Lower lobe of right lung (tissue), 2 donors: ENCODE measurements at regions not wholly inside any gene's neighbourhood (a gene's known extent, or its start where the extent isn't known, plus 50 kb on each side); places are given as distances from the start of the nearest gene placed in this dataset.
A peak's percentile ranks its signal among the peaks of the same experiment; 100 is the strongest.

ENCODE experiments used
- ATAC-seq, 2 donors: fragments of 200-7000 bp; cut with Tn5 transposase; one replicate each; pipeline ENCODE4 v1.9.1; 2020 to 2022; ENCODE audit warnings: mild to moderate bottlenecking in 2 of 2, moderate library complexity in 2 of 2
- DNase-seq: peaks from one replicate; pipeline ENCODE4 v3.0.0-alpha.2; 2020
- H3K27ac ChIP-seq: fragments of 200-600 bp; one replicate; pipeline ENCODE4 v1.8.0; 2022
- H3K27me3 ChIP-seq: fragments of 200-600 bp; one replicate; pipeline ENCODE4 v1.8.0; 2022; ENCODE audit warnings: low read depth
- H3K36me3 ChIP-seq: fragments of 200-600 bp; one replicate; pipeline ENCODE4 v1.8.0; 2022; ENCODE audit warnings: mild to moderate bottlenecking
- H3K4me1 ChIP-seq: fragments of 200-600 bp; one replicate; pipeline ENCODE4 v1.8.0; 2022
- H3K4me3 ChIP-seq: fragments of 200-600 bp; one replicate; pipeline ENCODE4 v1.8.0; 2022; ENCODE audit warnings: mild to moderate bottlenecking
- H3K9me3 ChIP-seq: fragments of 200-600 bp; one replicate; pipeline ENCODE4 v1.8.0; 2022
- CTCF ChIP-seq: fragments of 200-600 bp; IDR thresholded peaks from one replicate; pipeline ENCODE4 v1.8.0; 2022; ENCODE audit warnings: antibody characterized with exemption, mild to moderate bottlenecking
- intact Hi-C: fragments of 100-400 bp; cut with DNase I; formaldehyde crosslinking; loops from one replicate; pipeline ENCODE4 v1.11.0; 2022
- donor health status: DM: no; HTN: yes; CAD: no; lungs with severe emphysema.

GRCh38 chr13:50140581-50141374 lies 125.5 kb downstream of the KCNRG start:
- peak overlapping the region; percentile 44 for H3K27ac ChIP-seq
- ATAC-seq (peak in 1 of 2 donors; percentile 43), DNase-seq (no peak)
- no peaks in the 10 kb centered on the region for H3K27me3 ChIP-seq
- H3K36me3 ChIP-seq, result no peaks in the 10 kb centered on the region
- no peak for TF ChIP-seq CTCF
- peaks cover 6% of the 10 kb centered on the region for H3K4me1 ChIP-seq
- peak overlapping the region; percentile 0 for H3K4me3 ChIP-seq
- intact Hi-C loops, result no loop called here
- H3K9me3 ChIP-seq, result no peaks in the 10 kb centered on the region

- peaks cover 6% of the 10 kb centered on the region for H3K4me1 ChIP-seq
- peak; percentile 68 to 74 for ATAC-seq
- H3K36me3 ChIP-seq, result no peaks in the 10 kb centered on the region
- peak overlapping the region; percentile 44 for H3K27ac ChIP-seq
- no peaks in the 10 kb centered on the region for H3K9me3 ChIP-seq
- intact Hi-C loops, result no loop called here
- TF ChIP-seq CTCF, result no peak
- H3K27me3 ChIP-seq, result no peaks in the 10 kb centered on the region
- DNase-seq, result no peak
- no peak overlapping the region for H3K4me3 ChIP-seq
Observed at GRCh38 chr13:50141375-50141975, 126.2 kb downstream of the KCNRG start.

- H3K36me3 ChIP-seq, result no peaks in the 10 kb centered on the region
- peaks cover 6% of the 10 kb centered on the region for H3K4me1 ChIP-seq
- no peak overlapping the region for H3K27ac ChIP-seq
- no peak for TF ChIP-seq CTCF
- ATAC-seq (no peak), DNase-seq (no peak)
- H3K9me3 ChIP-seq, result no peaks in the 10 kb centered on the region
- no peaks in the 10 kb centered on the region for H3K27me3 ChIP-seq
- intact Hi-C loops, result no loop called here
- no peak overlapping the region for H3K4me3 ChIP-seq
Observed at GRCh38 chr13:50144246-50145160, 129.3 kb downstream of the KCNRG start.

GRCh38 chr13:50149214-50149613 lies 134.0 kb downstream of the KCNRG start:
- no peak overlapping the region for H3K4me3 ChIP-seq
- DNase-seq (no peak), ATAC-seq (no peak)
- H3K27ac ChIP-seq, result no peak overlapping the region
- intact Hi-C loops, result no loop called here
- H3K9me3 ChIP-seq, result no peaks in the 10 kb centered on the region
- TF ChIP-seq CTCF, result no peak
- H3K4me1 ChIP-seq, result peaks cover 20% of the 10 kb centered on the region
- no peaks in the 10 kb centered on the region for H3K36me3 ChIP-seq
- no peaks in the 10 kb centered on the region for H3K27me3 ChIP-seq

DNA sequence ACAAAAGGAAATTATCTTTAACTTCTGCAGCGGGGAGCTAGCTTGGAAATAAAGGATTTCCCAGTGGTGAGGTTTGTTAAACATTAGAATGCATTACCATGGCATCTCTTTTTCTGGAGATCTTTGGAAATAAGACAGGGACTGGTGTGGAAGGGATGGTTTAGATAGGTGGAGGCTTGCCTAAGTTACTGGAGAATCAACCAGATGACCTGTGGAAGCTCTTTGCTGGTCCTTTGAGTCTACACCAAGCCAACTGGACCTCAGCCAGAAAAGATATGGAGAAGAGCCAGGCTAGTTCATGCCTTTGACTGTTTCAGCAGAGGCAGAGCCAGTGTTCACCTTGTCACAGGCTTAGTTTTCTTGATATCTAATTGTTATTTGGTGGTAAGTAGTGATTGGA lies 134.7 kb downstream of the KCNRG start:
- Histone ChIP-seq H3K27me3 (no peaks in the 10 kb centered on the region), H3K36me3 (no peaks in the 10 kb centered on the region), H3K27ac (no peak overlapping the region), H3K9me3 (no peaks in the 10 kb centered on the region), H3K4me1 (peaks cover 20% of the 10 kb centered on the region), H3K4me3 (no peak overlapping the region)
- no peak for DNase-seq
- intact Hi-C loops, result no loop called here
- no peak for TF ChIP-seq CTCF
- ATAC-seq, result no peak
